ENCODE measurements at regions not wholly inside any gene's neighbourhood (a gene's known extent, or its start where the extent isn't known, plus 50 kb on each side); places are given as distances from the start of the nearest gene placed in this dataset.

DNA sequence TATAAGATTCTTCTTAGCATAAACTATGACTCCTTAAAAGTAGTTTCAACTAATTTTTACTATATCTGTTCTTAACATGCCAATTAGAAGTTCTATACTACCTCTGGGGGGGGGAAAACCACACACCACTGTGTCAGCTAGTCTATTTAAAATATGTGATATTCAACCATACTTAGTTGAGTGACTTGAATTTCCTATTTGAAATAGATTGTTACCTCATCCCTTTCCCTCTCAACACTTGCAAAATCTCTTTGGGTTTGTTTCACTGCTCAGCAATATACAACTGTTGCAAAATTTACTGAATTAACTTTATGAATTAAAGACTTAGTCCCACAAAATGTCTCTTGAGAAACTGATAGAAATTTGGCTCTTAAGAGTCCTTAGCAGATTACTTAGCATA, 151.1 kb upstream of the POU5F2 start:
- no peaks in the 10 kb centered on the region for H3K36me3 ChIP-seq
- DNase-seq, result no peak
- no peaks in the 10 kb centered on the region for H3K4me1 ChIP-seq
- no peaks in the 10 kb centered on the region for H3K9me3 ChIP-seq
- intact Hi-C loops (cut with DNase I; ENCODE audit: low total_unique reads), result no loop called here
- no peak overlapping the region for H3K27ac ChIP-seq
- H3K4me3 ChIP-seq, result no peak overlapping the region
- H3K27me3 ChIP-seq, result no peaks in the 10 kb centered on the region
- TF ChIP-seq CTCF (IDR thresholded peaks at IDR 0.05), result no peak

DNA sequence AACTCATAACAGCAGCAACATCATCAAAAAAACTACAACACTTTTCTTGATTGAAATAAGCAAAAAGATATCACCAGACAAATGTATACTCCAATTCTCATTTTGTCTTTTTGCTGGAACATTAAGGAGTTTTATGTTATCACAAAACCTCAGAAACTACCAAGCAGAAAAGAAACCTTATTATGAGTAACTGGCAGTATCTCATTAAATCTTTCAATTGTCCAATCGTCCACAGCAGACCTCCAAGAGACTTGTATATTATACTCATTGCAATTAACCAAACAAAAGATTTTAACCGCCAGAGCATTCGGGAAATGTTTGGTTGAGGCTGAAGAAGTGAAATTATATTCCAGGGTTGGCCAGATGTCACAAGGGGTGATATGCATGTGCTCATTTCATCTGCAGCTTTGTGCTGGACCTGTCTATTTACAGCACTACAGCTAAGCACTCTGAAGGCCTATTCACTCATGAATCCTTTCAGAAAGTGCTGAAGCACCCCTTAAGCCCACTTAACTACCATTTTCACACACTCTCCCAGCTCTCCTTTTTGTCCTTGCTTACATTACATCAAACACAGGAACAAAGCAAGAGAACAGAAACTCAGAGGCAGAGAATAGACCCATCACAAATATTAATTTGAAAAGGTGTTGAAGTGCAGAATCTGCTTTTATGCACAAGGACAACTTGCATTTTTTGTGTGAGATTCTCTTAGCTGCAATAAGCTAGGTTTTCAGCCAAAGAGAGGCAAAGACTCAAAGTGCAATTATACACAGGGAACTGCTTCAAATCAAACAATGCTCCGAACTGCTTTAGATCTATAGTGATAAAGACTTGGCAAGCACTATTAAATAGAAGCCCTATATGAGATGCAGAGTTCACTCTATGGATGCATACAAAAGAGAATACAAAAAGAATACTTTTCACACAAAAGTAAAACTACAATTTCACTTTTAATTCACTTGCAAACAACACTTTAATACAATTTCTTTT, 150.4 kb upstream of the POU5F2 start:
- DNase-seq, result no peak
- no peak for TF ChIP-seq CTCF (IDR thresholded peaks at IDR 0.05)
- intact Hi-C loops (cut with DNase I; ENCODE audit: low total_unique reads), result no loop called here

DNA sequence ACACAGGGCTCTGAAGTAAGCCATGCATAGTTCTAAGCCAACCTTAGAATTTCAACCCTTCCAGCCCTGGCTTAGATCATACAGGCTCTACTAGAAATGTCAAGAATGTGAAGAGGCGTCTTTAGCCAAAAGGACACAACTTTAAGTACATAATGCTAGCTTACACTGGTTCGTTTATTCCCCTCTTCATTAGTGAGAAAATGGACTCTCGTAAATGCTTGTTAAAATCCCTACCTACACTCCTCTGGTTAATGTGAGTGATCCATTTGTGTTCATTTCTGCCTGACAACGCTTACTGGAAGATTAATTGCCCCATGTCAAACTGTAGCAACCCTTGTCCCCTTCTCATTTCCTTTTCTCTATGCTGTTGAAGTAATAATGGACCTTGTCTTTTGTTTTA, 149.3 kb upstream of the POU5F2 start:
- DNase-seq, result no peak
- H3K27me3 ChIP-seq, result no peaks in the 10 kb centered on the region
- no peak overlapping the region for H3K4me3 ChIP-seq
- no peaks in the 10 kb centered on the region for H3K36me3 ChIP-seq
- no peak overlapping the region for H3K27ac ChIP-seq
- no peak for TF ChIP-seq CTCF (IDR thresholded peaks at IDR 0.05)
- H3K9me3 ChIP-seq, result no peaks in the 10 kb centered on the region
- H3K4me1 ChIP-seq, result no peaks in the 10 kb centered on the region
- intact Hi-C loops (cut with DNase I; ENCODE audit: low total_unique reads), result no loop called here

More for the DNA sequence above, 150.4 kb upstream of the POU5F2 start:
- H3K36me3 ChIP-seq, result no peaks in the 10 kb centered on the region
- H3K27ac ChIP-seq, result no peak overlapping the region
- H3K4me1 ChIP-seq, result no peaks in the 10 kb centered on the region
- H3K27me3 ChIP-seq, result no peaks in the 10 kb centered on the region
- no peak overlapping the region for H3K4me3 ChIP-seq
- H3K9me3 ChIP-seq, result no peaks in the 10 kb centered on the region

- Histone ChIP-seq H3K36me3 (no peaks in the 10 kb centered on the region), H3K27me3 (no peaks in the 10 kb centered on the region), H3K4me1 (no peaks in the 10 kb centered on the region), H3K27ac (no peak overlapping the region), H3K9me3 (no peaks in the 10 kb centered on the region), H3K4me3 (no peak overlapping the region)
- no peak for TF ChIP-seq CTCF (IDR thresholded peaks at IDR 0.05)
- no peak for DNase-seq
- intact Hi-C loops (cut with DNase I; ENCODE audit: low total_unique reads), result no loop called here
These were observed 146.3 kb upstream of the POU5F2 start for GRCh38 chr5:93887678-93888077.

- intact Hi-C loops (cut with DNase I; ENCODE audit: low total_unique reads), result no loop called here
- Histone ChIP-seq H3K36me3 (no peaks in the 10 kb centered on the region), H3K27me3 (no peaks in the 10 kb centered on the region), H3K4me3 (no peak overlapping the region), H3K9me3 (no peaks in the 10 kb centered on the region), H3K4me1 (no peaks in the 10 kb centered on the region), H3K27ac (no peak overlapping the region)
- no peak for TF ChIP-seq CTCF (IDR thresholded peaks at IDR 0.05)
- DNase-seq, result no peak
These were observed 145.5 kb upstream of the POU5F2 start for GRCh38 chr5:93886917-93887361.

All from tibial artery (tissue), 4 donors.